ENCODE measurements at regions not wholly inside any gene's neighbourhood (a gene's known extent, or its start where the extent isn't known, plus 50 kb on each side); places are given as distances from the start of the nearest gene placed in this dataset.
A peak's percentile ranks its signal among the peaks of the same experiment; 100 is the strongest.

DNA sequence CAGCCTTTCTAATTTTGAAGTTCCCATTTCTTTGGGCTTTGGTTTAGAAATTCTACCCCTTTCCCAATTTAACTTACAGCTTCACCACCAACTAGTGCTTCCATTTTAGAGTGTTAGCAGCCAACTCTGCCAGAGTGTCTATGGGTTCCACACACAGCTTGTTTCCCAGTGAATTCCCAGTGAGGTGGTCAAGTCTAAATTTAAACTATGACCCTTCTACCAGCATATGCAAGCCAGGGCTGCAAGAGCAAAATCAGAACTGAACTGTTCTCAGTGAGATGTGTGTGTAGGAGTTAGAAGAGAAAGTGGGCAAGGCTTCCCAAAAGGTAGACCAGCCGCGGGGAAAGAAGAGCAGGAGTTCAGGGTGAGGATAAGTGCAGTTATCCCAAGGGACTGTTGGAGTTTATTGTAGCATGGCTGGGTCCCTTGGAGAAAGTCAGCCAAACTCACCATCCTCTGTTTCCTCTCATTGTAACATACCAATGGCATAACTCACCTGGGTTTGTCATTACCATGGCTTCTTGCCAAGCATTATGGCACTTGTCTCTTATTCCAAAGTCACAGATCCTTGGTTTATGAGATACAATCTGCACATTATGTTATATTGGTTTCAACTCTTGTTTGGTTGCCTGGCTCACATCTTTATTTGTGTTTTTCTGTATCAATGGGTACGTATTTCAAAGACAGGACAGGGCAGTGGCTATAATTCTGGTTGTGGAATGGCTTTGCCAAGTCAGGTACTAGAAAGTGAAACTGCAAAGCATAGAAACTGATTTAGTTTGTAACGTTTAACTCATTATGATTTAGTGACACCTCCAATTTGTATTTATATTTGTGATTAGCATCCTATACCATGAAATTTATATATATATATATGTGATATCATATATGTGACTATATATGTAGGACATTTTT, 130.2 kb upstream of the UMPS start:
- DNase-seq (ENCODE audit: low read depth in 2 of 2), result no peak

DNA sequence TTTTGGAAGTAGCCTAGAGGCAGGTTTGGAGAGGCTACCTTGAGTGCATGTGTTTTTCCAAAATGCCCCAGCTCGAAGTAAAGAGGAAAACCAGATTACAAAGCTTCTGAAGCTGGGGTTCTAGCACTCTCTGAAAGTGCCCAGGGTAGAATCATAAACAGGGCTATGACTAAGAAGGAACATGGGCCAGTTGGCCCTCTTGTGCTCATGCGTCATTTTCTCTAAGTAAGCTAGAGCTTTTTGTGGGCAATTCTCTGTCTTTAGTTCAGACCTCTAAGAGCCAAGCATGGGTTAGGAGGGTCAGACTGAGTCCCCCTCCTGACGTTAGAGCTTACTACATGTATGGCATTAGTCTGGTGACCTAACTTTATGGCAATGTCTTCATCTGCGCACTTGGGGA, 129.5 kb upstream of the UMPS start:
- no peak for DNase-seq (ENCODE audit: low read depth in 2 of 2)

DNA sequence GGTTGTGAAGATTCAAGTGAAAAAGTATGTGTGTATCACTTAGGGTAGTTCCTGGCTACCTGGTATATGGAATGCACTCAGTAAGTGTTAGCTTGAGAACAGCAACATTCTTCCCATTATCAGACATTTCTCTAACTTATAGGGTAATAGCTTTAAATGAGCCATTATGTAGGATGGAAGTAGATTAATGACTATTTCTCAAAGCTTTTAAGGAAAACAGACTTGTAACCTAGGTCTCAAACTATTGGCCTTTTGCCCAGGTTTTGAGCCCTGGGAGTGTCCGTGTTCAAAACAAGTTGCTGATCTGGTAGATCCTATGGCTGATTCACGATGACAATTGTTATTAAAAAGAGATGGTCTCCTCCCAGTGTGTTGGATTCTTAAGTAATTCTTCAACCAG, 129.1 kb upstream of the UMPS start:
- DNase-seq (ENCODE audit: low read depth in 2 of 2), result no peak

DNA sequence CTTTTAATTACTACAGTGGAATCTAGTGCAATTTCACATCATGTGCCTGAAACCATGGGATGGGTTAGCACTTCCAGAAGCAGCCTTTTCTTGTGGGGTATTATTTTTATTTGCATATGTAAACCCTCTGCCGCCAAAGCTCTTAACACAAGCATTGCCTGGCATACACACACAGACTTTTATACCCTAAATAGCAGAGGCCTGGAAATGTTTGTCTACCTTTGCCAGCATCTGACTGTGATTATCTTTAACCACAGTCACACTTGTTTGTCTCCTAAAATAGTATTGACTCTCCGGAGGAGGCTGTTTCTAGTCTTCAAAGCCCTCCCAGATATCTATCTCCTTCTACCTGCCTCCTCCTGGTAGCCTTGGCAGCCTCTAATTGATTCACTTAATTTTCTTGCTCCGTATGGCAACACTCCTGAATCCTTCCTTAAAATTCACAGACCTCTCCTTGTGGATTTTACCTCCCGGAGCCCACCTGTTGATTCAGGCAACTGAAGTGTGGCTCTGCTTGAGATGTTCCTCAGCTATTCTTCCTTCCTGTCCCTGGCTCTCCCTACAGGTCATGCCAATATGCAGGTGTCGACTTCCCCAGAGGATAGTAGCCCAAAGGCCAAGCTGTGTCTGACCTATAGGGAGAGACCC, 127.1 kb upstream of the UMPS start:
- no peak for DNase-seq (ENCODE audit: low read depth in 2 of 2)

DNA sequence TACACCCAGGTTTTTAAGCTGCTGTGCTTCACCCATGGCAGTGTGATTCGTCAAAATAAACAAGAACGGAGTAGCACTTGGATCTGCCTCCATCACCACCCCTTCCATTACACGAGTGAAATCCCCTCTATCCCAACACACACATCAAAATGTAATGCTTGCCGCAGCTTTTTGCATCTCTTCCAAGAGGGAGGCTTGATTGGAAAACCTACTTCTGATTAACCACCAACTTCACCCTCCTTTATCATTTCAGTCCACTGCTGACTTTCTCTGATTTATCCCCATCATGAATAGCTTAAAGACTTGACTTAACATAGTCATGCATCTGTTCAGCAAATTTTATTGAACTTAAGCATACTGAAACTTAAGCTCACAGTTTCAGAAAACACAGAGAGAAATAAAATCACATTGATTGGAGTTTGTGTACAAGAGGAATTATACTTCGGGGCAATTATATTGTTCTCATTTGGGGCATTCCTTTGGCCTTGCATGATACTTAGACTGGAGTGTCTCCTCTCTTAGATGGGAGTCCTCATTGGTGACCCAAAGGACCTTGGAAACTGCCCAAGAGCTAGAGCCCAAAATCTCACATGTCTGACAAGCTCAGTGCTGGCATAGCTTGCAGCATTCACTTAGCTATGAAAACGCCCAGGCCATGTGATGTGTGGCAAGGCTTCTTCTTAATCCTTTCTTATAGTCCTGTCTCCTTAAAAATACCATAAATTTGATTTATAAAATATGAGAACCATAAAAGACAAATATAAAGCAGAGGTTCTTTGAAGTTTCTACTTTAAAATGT, 124.3 kb upstream of the UMPS start:
- no peak for DNase-seq (ENCODE audit: low read depth in 2 of 2)

DNA sequence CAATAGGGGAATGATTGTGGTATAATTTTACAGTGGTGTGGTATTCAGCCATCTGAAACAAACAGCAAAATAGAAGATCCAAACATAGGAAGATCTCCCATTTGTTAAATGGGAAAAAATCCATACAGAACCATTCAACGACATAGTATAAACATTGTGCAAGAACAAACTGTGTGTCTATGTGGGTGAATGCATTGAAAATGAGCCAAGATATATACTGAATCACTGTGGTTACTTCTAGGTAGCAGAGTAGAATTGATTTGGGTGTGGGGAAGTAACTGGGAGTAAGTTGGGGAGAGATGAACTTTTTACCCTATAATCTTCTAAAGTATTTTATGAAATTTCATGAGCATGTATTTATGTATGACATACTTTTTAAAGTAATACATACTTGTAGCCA, 123.1 kb upstream of the UMPS start:
- no peak for DNase-seq (ENCODE audit: low read depth in 2 of 2)

DNA sequence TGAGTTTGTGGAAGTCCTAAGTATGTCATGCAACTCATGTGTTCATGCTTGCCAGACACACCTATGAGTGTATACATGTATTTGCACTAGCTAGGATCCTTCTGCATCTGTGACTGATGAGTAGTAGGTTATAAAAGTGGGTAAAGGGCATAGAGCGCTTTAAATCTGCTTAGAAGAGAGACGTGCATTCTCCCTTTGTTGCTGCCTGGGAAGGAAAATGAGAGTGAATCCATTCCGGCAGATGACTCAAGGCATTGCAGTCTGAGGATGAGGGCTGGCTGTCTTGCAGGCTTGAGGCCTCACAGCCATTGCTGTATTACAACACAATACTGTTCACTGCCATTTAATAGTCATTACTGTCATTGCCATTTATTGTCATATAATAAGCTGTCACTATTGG, 120.8 kb upstream of the UMPS start:
- no peak for DNase-seq (ENCODE audit: low read depth in 2 of 2)

DNA sequence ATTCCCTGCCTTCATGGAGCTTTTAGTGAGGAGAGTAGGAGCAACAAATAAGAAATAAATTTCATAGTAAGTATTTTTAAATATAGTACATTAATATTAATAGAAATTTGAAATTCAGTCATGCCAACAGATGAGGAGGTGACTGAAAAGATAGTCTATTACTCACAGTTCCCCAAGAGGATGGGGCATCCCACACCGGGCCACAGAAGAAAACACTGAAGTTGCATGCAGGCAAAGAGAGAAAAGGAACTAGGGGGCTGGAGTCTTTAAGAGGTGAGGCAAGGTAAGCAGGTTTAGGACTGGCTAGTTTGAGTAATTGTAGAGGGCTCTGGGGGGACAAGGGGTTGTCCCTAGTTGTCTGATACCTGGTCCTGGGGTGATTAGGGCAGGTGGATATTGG, 120.1 kb upstream of the UMPS start:
- DNase-seq (ENCODE audit: low read depth in 2 of 2), result no peak

DNA sequence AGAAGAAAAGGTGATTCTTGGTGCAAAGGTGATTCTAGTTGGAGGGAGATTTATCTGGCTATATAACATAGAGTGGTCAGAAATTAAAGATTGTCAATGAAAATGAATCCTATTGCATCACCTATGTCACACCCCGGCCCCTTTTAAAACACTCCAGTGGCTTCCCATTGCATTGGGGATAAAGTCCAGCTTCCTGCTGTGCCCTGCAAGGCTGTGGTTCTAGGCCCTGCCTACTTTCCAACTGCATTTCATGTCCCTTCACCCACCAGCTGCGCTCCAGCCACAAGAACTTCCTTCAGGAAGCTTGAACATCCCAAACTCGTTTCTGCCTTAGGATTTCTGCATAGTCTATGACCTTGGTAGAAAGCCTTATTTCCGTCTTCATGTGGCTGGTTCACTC, 118.7 kb upstream of the UMPS start:
- no peak for DNase-seq (ENCODE audit: low read depth in 2 of 2)

DNA sequence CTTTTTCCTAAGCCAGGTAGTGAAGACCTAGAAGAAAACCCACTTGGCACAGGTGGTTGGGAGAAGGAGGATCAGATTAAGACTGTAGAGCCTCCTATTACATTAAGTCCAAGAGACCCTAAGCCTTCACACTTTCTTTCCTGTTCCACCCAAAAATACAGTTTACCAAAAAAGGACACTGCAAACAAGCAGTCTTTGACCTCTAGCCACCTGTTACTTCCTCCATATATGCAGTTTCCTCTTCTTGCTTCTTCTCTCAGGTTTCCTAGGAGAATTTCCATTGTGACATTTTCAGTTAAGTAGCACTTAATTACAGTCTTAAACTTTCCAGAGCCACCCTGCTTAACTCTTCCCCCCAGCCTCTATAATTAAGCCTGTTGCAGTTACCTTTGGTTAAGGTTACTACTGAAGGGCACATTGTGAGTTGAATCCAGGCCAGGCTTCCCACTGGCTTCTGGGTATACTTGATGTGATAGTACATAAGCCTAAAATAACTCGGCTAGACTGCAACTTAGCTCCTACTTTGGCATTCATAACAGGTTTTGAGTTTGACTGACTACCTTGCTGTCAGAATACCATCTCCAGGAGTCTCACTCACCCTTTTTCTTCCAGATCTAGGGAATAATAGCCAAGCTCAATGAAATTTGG, 114.2 kb upstream of the UMPS start:
- DNase-seq (ENCODE audit: low read depth in 2 of 2), result no peak

DNA sequence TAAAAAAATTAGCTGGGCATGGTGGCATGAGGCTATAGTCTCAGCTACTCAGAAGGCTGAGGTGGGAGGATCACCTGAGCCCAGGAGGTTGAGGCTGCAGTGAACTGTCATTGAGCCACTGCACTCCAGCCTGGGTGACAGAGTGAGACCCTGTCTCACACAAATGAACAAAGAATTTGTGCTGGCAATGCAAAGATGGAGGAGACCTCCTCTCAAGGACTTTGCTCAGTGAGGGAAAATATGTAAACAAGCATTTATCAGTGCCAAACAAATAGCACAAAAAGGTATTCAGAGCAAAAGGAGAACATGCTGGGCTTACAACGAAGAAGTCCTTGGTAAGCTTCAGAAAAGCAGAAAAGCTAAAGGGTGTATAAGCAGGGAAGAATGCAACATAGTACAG, 113.1 kb upstream of the UMPS start:
- DNase-seq (ENCODE audit: low read depth in 2 of 2), result no peak

DNA sequence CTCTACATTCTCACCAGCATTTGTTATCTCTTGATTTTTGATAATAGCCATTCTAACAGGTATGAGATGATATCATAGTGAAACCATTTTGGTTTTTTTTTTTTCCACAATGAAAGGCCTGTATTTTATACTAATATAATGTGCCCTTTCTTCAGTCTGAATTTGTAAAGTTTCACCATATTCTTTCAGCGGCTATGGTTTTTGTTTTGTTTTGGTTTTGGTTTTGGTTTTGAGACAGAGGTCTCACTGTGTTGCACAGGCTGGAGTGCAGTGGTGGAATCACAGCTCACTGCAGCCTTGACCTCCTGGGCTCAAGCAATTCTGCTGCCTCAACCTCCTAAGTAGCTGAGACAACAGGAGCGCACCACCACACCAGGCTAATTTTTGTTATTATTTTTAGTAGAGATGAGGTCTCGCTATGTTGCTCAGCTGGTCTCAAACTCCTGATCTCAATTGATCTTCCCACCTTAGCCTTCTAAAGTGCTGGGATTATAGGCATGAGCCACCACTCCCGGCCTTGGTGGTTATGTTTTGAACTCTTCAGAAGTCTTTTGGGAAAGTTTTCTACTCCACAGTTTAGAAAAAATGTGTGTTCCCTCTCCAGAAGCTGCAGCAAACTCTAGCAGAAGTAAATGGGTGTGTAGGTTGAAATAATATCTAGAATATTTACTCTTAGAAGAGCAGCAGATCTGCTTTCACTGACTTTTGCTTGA, 110.2 kb upstream of the UMPS start:
- no peak for DNase-seq (ENCODE audit: low read depth in 2 of 2)

DNA sequence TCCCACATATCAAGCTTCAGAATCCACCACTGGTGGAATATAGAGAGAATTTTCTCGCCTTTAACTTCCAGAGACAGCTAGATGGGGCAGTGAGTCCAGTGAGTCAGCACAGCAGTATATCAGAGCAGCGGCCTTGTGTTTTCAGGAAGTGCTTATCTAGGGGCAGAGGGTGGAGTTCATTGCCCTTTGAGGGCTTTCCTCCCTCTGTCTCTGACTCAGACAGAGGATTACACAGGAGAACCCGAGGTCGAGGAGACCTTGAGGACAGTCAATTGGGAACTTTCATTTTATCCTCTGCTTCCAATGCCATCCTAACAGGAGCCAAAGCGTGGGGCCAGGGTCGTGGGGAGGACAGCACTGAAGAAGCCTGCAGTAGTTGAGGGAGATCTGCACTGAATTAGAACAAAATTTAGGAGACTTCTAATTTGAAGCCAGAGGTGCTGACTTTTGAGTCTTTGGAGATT, 109.6 kb upstream of the UMPS start:
- DNase-seq (ENCODE audit: low read depth in 2 of 2), result peak in 1 of 2 donors; percentile 9

DNA sequence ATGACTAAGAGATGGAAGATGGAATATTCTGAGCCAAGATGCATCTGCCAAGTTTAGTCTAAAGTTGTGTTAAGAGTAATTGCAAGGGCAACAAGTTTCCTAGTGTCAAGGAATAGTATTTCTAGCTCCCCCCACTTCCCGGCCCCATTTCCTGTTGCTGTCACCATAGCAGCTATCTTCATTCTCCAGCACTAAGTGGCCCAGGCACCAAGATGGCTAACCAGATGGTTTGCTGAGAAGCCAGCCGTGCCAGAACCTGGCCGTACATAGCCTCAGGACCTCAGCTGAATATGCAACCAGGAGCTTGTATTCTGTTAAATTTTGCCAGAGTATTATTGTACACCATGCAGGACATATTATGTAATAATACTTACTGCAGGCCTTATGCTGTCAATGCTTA, 108.8 kb upstream of the UMPS start:
- DNase-seq (ENCODE audit: low read depth in 2 of 2), result no peak

DNA sequence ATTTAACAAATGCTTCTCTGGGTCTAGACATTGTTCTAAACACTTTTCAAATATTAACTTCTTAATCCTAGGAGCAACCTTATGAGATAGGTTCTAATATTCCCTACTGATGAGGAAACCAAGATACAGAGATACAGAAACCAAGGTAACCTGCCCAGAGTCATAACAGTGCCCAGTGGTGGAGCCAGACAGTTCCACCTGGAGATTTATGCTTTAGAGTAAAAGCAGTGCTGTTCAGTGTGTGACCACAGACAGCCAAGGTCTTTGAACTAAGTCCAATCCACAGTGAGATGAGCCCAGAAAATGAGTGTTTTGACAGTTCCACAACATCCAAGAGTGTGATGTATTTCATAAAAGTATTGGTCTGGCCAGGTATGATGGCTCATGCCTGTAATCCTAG, 105.2 kb upstream of the UMPS start:
- DNase-seq (ENCODE audit: low read depth in 2 of 2), result no peak

DNA sequence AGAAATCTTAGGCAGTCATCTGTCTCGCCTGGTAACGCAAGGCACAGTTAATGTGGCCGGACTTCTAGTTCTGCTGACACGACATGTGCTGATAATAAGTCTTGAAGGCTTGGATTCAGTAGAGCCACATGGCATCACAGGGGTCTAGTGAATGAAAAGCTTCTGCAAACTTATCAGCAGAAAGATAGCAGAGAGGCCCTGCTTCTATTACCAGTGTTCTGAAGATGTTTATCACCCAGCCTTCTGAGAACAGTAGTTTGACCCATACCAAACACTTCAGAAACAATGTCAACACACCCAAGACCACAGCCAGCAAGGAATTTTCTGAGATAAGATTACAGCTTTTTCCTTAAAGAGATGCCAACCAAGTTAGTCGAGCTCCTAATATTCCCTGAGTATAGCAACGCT, 102.7 kb upstream of the UMPS start:
- DNase-seq (ENCODE audit: low read depth in 2 of 2), result no peak

DNA sequence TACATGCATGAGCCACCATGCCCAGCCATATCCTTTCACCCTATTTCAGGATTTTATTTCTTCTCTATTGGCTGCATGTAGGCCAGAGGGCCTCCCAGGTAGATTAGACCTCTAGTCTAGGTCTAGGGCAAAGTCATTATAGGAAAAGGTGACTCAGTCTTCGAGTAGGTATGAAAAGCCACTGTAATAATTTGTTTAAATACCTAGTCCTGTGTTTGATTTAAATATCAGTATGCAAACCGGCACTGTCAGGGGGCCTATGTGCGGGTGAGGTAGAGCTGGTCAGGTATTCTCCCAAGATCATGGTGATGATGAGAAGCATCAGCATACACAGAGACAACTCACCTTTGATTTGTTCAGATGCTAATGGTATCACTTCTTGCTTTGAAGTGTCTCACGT, 101.4 kb upstream of the UMPS start:
- DNase-seq (ENCODE audit: low read depth in 2 of 2), result no peak

DNA sequence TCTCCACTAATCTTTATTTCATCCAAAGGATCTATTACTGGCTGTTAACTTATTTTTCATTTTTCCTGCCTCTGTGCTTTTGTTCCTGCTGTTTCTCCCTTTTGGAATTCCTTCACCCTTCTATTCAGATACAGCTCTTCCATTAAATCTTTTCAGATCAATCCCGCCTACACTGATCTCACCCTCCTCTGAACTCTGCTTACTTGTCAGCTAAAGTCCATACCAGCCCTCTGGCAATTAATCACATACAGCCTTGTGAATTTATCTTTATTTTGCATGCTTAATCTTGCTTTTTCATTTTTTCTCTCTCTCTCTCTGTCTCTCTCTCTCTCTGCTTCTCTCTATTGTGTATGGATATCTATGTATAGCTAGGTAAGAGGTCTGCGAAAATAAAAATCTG, 100.8 kb upstream of the UMPS start:
- no peak for DNase-seq (ENCODE audit: low read depth in 2 of 2)

DNA sequence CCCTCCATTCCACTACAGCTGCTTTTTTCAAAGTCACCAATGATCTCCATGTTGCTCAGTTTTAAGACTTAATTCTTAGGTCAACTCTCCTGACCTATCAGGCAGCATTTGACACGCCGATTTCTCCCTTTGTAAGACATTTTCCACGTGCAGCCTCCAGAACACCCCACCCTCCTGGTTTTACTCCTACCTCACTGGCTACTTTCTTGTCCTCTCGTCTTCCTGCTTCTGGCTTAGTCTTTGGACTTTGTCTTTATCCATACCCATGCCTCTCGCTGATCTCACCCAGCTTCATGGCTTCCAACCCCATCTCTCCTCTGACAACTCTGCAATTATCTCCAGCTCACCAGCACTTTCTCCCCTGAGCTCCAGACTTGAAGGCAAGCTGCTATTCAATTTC, 99.3 kb upstream of the UMPS start:
- no peak for DNase-seq (ENCODE audit: low read depth in 2 of 2)

DNA sequence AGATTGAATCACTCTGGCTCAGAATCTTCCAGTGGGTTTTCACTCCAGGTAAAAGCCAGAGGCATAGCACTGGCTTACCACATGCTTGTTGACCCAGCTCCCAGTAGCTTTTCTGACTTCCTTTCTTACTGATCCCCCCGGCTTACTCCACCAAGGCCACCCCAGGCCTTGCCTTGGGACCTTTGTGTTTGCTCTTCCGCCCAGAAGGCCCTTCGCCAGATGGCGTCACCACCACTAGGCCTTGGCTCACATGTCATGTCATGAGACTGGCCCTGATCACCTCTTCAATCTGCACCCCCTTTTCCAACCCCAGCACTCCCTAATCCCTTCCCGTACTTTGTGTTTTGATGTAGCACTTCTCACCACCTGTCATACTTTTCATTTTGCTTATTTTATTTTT, 98.5 kb upstream of the UMPS start:
- no peak for DNase-seq (ENCODE audit: low read depth in 2 of 2)

DNA sequence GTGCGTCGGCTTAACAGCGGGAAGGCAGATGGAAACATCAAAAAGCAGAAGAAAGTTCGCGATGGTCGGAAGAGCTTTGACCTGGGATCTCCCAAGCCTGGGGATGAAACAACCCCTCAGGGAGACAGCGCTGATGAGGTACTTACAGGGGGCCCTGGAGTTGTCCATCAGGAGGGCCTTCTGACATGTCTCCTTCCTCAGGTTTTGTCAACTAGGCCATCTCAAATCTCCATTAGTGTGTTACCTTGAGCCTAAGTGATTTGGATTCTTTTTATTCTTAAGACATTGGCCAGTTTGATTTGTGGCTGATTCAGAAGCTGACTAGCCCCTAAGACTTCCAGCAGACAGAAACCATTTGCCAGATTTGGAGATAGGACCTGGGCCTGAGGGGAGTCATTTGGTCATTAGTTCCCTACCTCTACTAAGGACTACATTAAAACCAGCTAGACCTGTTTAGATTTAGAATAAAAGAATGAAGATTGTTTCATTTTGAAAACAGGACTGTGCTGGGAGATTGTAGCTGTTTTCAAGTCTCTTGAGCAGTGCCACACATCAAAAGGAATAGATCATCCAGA, 97.6 kb upstream of the UMPS start:
- DNase-seq (ENCODE audit: low read depth in 2 of 2), result no peak

All from stimulated activated CD8-positive, alpha-beta memory T cell treated with anti-CD3 and anti-CD28 coated beads, Interleukin-15, amount 100 ng/mL, for 4 hours (primary cell).